ENCODE measurements at regions not wholly inside any gene's neighbourhood (a gene's known extent, or its start where the extent isn't known, plus 50 kb on each side); places are given as distances from the start of the nearest gene placed in this dataset.

GRCh38 chr5:5587474-5587873 lies 165.0 kb downstream of the ICE1 start:
- no peak for TF ChIP-seq CTCF (IDR thresholded peaks at IDR 0.05; ENCODE audit: low read depth, low read length)
- no peak overlapping the region for H3K4me3 ChIP-seq (replicated peaks in 1 of 2; ENCODE audit: low read depth in 2 of 2, low read length in 2 of 2)
- no peak for DNase-seq (ENCODE audit: low read depth in 2 of 2)

- no peak for TF ChIP-seq CTCF (IDR thresholded peaks at IDR 0.05; ENCODE audit: low read depth, low read length)
- no peak for DNase-seq (ENCODE audit: low read depth in 2 of 2)
- H3K4me3 ChIP-seq (replicated peaks in 1 of 2; ENCODE audit: low read depth in 2 of 2, low read length in 2 of 2): no peak overlapping the region
Observed at GRCh38 chr5:5586721-5587120, 164.2 kb downstream of the ICE1 start.

GRCh38 chr5:5585751-5586341 lies 163.4 kb downstream of the ICE1 start:
- no peak overlapping the region for H3K4me3 ChIP-seq (replicated peaks in 1 of 2; ENCODE audit: low read depth in 2 of 2, low read length in 2 of 2)
- TF ChIP-seq CTCF (IDR thresholded peaks at IDR 0.05; ENCODE audit: low read depth, low read length): no peak
- DNase-seq (ENCODE audit: low read depth in 2 of 2): no peak

GRCh38 chr5:5584751-5585150 lies 162.3 kb downstream of the ICE1 start:
- TF ChIP-seq CTCF (IDR thresholded peaks at IDR 0.05; ENCODE audit: low read depth, low read length): no peak
- H3K4me3 ChIP-seq (replicated peaks in 1 of 2; ENCODE audit: low read depth in 2 of 2, low read length in 2 of 2): no peak overlapping the region
- no peak for DNase-seq (ENCODE audit: low read depth in 2 of 2)

- TF ChIP-seq CTCF (IDR thresholded peaks at IDR 0.05; ENCODE audit: low read depth, low read length): no peak
- H3K4me3 ChIP-seq (replicated peaks in 1 of 2; ENCODE audit: low read depth in 2 of 2, low read length in 2 of 2): no peak overlapping the region
- no peak for DNase-seq (ENCODE audit: low read depth in 2 of 2)
Observed at GRCh38 chr5:5584236-5584745, 161.8 kb downstream of the ICE1 start.

GRCh38 chr5:5583832-5584231 lies 161.4 kb downstream of the ICE1 start:
- no peak for DNase-seq (ENCODE audit: low read depth in 2 of 2)
- no peak for TF ChIP-seq CTCF (IDR thresholded peaks at IDR 0.05; ENCODE audit: low read depth, low read length)
- H3K4me3 ChIP-seq (replicated peaks in 1 of 2; ENCODE audit: low read depth in 2 of 2, low read length in 2 of 2): no peak overlapping the region
